ENCODE measurements at regions not wholly inside any gene's neighbourhood (a gene's known extent, or its start where the extent isn't known, plus 50 kb on each side); places are given as distances from the start of the nearest gene placed in this dataset.
"Not testable (repeated sequence)": the region's sequence is repeated elsewhere in the genome, so short reads cannot be mapped to it uniquely, and the experiment has no call there.

DNA sequence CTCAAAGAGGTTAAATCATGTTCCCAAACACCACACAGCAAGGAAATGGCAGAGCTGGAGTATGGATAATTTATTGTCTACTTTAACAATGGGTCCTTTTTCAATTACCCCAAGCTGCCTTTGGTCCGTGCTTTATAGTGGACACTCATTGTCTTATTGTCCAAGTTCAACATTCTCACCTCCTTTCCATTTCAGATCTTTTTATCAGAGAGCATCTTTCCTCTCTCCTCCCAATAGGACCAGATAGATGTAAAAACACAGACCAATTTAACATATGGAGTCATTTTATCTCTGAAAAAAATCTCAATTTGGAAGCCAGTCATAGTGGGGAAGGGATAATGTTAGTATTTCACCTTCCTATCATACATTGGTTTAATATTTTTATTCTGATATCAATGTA is 83.5 kb upstream of the WAC start:
- no peak for DNase-seq

DNA sequence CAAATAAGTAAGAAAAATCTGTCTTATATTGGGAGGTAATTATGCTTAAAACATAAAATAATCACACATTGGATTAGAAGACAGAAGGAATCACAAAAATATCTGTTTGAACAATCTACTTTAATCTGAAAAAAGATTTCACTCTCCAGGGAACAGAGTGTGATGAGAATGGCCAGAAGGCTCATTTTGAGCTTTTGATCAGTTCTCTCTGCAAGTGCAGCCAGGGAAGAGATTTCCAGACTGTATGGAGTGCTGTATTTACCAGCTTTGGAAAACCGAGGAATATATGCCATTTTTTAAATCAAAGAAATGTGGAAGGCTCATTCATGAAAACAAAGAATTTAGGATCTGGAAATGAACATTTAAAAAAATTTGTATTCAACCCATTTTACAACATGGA is 83.0 kb upstream of the WAC start:
- DNase-seq = no peak

DNA sequence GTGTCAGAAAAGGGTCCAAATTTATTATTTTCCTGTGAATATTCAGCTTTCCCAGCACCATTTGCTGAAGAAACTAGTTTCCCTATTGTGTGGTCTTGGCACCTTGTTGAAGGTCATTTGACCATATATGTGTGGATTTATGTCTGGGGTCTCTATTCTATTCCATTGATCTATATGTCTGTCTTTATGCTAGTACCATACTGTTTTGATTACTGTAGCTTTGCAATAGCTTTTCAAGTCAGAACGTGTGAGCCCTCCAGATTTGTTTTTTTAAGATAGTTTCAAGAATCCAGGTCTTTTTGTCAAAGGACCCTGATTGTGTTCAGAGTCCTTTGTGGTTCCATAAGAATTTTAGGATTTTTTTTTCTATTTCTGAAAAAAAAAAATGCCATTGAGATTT is 79.0 kb upstream of the WAC start:
- no peak for DNase-seq

DNA sequence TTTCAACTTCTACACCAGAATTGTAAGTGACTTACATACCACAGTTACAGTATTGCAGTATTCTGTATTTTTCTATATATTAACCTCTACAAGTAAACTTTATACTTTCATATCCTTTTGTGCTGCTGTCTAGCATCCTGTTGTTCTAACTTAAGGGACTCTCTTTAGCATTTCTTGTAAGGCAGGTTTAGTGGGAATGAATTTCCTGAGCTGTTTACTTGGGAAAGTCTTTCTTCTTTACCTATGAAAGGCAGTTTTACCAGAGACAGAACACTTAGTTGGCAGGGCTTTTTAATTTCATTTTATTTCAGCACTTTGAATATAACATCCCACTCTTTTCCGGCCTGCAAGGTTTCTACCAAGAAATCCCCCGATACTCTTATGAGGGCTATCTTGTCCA is 75.8 kb upstream of the WAC start:
- no peak for DNase-seq

DNA sequence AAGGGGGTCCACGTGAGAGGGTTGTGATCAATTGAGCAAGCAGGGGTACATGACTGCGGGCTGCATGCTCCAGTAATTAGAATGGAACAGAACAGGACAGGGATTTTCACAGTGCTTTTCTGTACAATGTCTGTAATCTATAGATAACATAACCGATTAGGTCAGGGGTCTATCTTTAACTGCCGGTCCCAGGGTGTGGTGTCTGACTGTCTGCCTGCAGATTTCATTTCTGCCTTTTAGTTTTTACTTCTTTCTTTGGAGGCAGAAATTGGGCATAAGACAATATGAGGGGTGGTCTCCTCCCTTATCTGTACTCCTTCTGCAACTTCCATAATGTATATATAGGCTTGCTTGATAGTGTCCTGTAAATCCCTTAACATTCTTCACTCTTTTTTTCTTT is 75.0 kb upstream of the WAC start:
- not testable (repeated sequence) for DNase-seq

DNA sequence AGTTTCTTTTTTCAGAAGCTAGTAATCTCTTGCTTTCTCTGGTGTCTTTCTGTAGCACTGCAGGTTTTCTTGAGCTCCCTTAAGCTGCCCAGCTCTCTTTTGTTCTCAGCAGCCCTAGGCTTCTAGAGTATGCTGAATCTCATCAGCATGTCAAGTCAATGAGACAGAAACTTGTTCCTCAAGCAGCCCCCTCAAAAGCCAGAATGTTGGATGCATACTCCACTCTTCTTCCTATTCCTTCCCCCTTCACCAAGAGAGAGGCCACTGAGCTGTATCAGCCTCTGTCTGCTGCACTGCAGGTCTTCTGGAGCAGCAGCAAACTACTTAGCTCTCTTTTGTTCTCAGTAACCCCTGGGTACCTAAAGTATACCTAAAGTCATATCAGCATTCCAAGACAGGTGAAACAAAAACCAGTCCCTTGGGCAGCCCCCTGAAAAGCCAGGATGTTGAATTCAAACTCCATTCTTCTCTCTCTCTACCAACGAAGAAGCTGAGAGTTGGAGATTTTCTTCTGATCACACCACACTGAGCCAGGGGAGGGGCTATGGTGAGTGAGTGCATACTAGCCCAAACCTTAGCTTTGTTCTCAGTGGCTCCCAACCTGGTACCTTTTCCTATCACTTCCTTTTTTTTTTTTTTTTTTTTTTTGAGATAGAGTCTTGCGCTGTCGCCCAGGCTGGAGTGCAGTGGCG is 73.3 kb upstream of the WAC start:
- DNase-seq = no peak

DNA sequence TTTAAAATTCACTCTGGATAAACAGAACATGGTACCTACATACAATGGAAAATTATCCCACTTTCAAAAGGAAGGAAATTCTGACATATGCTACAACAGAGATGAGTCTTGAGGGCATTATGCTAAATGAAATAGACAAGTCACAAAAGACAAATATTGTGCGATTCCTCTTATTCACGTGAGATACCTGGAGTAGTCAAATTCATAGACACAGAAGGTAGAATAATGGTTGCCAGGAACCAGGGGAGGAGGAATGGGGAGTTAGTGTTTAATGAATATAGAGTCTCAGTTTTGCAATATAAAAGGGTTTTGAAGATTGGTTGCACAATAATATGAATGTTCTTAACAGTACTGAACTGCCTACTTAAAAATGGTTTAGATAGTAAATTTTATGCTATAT is 69.8 kb upstream of the WAC start:
- DNase-seq = no peak

DNA sequence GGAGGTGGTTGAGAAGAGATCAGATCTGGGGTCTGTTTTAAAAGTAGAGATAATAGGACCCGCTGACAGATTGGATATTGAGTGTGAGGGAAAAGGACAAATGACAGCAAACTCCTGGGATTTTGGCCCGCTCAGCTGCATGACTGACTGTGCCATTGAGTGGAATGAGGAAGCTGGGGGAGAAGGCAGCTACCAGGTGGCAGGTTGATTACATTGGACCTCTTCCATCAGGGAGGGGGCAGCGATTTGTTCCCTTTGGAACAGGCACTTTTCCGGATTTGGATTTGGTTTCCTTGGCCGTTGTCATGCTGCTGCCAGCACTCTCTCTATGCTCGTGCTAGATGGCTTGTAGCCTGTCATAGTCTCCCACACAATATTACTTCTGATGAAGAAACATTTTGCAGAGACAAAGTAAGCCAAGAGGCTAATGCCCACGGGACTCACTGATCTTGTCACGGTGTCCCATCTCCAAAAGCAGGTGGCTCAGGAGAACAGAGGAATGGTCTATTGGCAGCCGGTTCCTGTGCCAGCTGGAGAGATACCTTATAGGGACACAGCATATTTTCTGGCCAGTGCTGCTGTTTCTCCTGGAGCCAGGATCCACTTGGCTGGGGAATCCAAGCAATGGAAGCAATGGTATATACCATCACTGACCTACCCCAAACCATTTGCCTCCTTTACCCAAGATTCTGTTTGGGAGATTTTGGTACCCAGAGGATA is 69.1 kb upstream of the WAC start:
- no peak for DNase-seq

DNA sequence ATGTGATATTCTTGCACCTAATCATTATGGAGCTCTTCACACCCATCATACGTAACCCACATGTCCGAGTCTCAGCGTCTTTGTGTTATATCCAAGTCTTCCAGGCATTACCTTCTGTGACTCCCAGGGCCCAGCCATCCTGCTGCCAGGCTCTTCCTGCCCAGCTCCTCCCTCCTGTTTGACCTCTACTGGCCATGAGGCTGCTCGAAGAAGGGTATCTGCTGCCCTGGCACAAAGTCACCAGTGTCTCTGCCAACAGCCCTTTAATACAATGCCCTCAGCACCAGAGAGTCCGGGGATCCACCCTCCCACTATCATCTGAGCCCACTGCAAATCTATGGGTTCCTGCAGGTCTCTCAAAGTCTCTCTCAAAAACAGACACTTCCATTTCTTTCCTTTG is 65.3 kb upstream of the WAC start:
- no peak for DNase-seq

DNA sequence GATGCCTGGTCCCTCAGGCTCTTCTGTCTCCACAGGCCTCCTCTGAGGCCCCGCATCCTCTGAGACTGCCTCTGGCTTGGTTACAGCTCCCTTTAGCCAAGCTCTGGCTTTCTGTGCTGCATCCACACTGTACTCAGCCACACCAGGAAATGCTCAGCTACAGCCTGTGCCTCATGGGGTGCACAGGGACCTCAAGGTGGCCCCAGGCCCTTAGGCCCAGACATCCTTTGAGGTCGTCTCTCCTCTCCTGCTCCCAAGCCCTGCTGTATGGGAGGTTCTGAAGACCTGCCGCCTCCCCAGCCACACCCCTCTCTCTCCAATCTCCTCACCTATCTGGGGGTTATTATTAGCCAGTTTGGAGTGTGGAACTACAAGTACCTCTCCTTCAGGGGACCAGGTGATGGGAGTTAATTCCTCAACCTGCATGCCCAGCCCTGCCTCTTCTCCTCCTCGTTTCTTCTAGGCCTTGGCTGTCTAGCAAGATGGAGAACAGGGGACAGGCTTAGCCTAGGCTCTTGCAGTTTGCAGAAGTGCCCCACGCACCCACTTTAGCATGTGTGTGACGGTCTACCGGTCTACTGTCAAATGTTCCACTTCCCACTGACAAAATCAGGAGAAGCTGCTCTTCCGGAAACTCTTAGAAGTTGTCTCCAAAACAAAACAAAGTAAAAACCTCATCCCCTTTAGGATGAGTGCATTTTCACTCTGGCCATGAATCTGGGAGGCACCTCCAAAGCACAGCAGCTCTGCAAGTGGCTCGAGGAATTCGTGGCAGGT is 64.0 kb upstream of the WAC start:
- DNase-seq = peak; percentile 43 to 68 (median 55)

DNA sequence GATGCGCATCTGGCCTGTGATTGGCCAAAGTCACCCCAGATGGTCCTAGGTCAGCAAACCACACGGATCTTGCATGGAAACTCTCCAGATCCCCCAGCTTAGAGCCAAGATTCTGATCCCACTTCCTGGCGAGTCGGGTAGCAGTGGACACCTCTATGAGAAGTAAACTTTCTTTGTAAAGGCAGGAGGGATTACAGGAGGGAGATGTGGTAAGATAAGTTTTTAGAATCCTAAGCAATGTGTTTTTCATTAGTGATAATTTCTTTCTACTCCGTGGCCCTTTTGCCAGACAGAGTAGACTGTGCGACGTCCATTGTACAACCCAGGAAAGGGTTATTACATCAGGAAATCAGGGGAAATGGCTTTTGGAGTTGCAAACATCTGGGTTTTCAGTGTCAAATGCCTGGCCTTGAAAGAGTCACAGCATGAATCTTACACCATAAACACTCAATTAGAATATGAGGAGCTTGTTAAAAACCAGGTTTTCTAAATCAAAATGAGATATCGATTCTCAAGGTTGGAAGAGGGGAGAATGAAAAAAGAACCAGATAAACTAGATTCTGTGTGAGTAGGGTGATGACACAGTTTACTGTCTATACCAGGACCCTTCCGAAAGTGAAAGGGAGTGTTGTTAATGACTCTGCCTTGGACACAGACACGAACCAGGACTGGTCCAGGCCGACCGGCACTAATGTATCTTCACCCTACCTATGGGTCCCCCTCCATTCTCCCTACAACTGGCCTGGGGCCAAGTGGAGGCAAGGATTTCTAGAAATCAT is 61.9 kb upstream of the WAC start:
- DNase-seq = no peak

DNA sequence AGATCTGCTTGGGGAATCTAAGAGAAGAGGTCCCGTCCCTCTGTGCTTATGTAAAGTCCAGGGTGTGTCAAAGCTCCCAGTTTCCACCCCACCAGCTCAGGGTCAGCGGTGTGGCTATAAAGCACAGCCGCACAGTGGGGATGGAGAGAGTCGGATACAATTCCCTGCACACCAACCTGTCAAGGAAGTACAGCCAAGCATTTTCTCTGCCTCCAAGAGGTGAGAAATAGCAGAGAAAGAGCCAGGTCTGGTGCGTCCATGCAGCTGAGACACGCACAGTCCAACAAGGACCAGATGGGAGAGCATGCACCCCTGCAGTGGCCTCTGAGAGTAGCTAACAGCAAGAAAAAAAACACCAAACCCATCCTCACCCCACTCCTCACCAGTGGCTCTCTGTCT is 61.3 kb upstream of the WAC start:
- DNase-seq = no peak

DNA sequence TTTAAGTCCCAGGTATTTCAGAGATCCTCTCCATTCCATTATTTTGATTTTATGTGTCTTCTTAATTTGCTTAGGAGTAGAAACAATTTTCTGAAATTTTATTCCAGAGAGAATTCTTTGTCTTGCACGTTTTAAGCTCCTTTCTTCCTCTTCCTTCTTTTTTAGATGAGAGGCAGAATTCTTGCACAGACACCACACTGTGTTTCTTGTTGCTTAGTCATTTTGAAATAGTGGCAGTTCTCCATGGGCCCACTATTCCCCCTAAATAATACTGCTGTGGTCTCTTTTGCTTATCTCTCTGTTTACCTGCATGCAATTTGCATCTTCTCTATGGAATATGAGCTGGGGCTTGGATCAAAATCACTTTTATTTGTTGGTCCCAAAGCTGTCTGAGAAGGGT is 54.3 kb upstream of the WAC start:
- peak in 2 of 3 donors; percentile 38 to 51 for DNase-seq

DNA sequence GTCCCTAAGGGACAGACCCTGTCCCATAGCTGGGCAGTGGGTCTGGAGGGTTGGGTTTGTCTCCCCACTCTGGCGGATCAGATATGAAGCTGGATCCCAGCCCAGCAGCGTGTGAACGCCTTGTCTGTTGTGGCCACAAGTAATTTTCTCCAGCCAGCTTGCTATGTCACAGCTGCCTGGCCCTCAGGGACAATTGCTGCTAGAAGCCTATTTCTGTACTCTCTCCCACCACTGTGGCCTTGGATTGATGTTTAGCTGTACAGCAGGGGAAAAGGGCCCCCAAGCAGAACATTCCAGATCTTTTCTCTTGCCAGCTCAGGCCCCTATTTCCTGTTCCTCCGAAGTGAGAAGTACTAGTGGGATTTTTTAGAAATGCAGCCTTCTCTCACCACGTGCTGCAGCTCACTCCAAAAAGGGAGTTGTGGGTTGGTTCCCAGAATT is 53.5 kb upstream of the WAC start:
- peak; percentile 30 to 38 (median 30) for DNase-seq

DNA sequence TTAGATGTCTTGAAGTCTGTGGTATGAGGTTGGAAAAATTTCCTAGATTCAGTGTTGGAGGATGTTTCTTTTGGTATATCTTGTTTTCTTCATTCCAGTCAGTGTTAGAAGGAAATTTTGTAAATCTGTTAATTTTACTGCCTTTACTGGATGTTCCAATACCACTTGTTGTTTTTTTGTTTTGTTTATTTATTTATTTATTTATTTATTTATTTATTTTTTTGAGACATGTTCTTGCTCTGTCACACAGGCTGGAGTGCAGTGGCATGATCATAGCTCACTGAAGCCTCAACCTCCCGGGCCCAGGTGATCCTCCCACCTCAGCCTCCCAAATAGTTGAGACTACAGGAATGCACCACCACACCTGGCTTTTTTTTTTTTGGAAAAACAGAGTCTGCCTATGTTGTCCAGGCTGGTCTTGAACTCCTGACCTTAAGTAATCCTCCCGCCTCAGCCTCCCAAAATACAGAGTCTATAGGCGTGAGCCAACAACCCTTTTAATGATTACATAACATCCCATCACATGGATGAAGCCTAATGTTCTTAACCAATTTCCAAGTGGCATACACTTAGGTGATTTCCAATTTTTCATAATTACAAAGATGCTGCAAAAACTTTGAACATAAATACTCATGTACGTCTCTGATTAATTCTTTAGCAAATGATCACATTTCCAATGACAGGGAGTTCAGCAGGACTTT is 52.8 kb upstream of the WAC start:
- peak; percentile 42 to 81 (median 75) for DNase-seq

DNA sequence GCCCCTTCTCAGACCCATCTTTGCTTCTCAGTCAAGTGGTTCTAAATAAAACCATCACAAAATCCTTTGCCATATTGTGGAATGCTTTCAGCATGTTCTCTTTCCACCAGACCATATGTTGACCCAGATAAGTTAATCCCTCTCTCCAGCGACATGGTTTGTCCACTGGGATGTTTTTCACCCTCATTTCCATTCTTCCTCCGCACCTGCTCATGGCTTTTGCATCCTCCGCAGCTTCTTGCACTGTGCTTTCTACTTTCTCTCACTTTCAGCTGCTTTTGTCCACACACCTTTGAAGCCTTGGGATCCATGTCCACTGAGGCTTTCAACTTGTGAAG is 52.3 kb upstream of the WAC start:
- no peak for DNase-seq

DNA sequence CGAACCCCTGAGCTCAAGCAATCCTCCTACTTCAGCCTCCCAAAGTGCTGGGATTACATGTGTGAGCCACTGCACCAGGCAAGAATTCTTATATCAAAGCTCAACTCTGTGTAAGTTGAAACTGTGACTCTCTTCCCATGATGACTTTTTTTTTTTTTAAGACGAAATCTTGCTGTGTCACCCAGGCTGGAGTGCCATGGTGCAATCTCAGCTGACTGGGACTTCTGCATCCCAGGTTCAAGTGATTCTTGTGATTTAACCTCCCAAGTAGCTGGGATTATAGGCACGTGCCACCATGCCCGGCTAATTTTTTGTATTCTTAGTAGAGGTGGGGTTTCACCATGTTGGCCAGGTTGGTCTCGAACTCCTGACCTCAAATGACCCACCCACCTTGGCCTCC is 51.6 kb upstream of the WAC start:
- DNase-seq = peak; percentile 53 to 65 (median 64)

DNA sequence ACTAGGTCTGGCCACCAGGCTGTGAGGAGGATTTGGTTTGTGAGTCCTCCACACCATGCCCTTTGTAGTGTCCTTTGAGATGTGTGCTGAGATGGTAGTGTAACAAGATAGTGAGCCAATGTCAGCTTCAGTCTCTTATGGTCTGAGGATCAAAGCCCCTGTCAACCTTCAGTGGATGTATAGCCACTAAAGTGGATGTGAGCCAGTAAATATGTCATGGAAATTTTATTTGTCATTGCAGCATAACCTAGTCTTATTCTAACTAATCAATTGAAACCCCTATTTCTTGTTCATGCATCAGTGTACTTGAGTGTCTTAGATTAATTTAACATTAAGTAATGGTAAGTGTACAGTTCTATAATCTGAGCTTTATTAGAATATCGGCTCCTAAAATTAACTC is 51.0 kb upstream of the WAC start:
- DNase-seq = no peak

Data from suppressor macrophage treated with lipopolysaccharide for 1 hour (primary cell).